ENCODE measurements at regions not wholly inside any gene's neighbourhood (a gene's known extent, or its start where the extent isn't known, plus 50 kb on each side); places are given as distances from the start of the nearest gene placed in this dataset.

DNA sequence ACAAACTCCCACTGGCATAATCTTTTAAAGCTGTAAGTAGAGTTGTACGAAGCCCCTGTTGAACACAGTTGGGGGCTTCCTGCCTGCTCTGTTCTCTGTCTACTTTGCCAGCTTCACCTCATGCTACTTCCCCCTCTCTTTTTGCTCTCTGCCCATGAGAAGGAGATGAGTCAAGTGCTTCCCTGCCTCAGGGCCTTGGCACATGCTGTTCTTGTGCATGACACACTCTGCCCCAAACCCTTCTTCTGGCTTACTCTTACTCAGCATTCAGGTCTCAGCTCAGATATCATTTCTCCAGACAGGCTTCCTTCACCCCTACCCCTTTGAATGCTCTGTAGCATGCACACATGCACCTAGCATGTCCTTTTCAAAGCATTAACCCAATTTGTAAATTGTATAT, 208.8 kb downstream of the FOXD2 start:
- intact Hi-C loops (cut with micrococcal nuclease), result loop anchor here (10.0 kb wide), 1 partner anchor 62 kb away; no protein-coding TSS in a partner anchor
- no peak overlapping the region for H2AFZ ChIP-seq (ENCODE audit: low read length)
- ATAC-seq (no peak), DNase-seq (peak; percentile 15)
- no peaks in the 10 kb centered on the region for H3K79me2 ChIP-seq (ENCODE audit: low read length)
- no peaks in the 10 kb centered on the region for H3K27me3 ChIP-seq (ENCODE audit: low read length)
- CTCF ChIA-PET, result no interaction called here
- TF ChIP-seq EZH2phosphoT487 (IDR thresholded peaks at IDR 0.05; ENCODE audit: borderline replicate concordance, low read length) (no peak), EZH2 (IDR thresholded peaks at IDR 0.05; ENCODE audit: low read length, unreplicated experiment) (no peak)
- TF ChIP-seq, protein P1, sequence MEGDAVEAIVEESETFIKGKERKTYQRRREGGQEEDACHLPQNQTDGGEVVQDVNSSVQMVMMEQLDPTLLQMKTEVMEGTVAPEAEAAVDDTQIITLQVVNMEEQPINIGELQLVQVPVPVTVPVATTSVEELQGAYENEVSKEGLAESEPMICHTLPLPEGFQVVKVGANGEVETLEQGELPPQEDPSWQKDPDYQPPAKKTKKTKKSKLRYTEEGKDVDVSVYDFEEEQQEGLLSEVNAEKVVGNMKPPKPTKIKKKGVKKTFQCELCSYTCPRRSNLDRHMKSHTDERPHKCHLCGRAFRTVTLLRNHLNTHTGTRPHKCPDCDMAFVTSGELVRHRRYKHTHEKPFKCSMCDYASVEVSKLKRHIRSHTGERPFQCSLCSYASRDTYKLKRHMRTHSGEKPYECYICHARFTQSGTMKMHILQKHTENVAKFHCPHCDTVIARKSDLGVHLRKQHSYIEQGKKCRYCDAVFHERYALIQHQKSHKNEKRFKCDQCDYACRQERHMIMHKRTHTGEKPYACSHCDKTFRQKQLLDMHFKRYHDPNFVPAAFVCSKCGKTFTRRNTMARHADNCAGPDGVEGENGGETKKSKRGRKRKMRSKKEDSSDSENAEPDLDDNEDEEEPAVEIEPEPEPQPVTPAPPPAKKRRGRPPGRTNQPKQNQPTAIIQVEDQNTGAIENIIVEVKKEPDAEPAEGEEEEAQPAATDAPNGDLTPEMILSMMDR (conservative IDR thresholded peaks at IDR 0.05; ENCODE audit: low read depth, low read length), result no peak
- no peaks in the 10 kb centered on the region for H3F3A ChIP-seq (ENCODE audit: low read length, unreplicated experiment)
- no peak overlapping the region for H3K4me2 ChIP-seq (ENCODE audit: low read length)
- BruUV-seq (replicated peaks), result no TSS peak
- no peaks in the 10 kb centered on the region for H4K20me1 ChIP-seq (ENCODE audit: low read length)
- no peaks in the 10 kb centered on the region for H3K36me3 ChIP-seq (ENCODE audit: low read depth, low read length)
- no peak overlapping the region for H3K27ac ChIP-seq (ENCODE audit: low read length)
- POLR2A ChIA-PET (ENCODE audit: unreplicated experiment), result no interaction called here
- no peaks in the 10 kb centered on the region for H3K9me3 ChIP-seq (ENCODE audit: low read length)
- no peak overlapping the region for H3K9ac ChIP-seq (ENCODE audit: low read length)
- H3K9me2 ChIP-seq (replicated peaks; ENCODE audit: low read length), result no peaks in the 10 kb centered on the region
- H3K4me1 ChIP-seq (ENCODE audit: insufficient read depth, low read length), result peaks cover 22% of the 10 kb centered on the region
- H3K4me3 ChIP-seq (ENCODE audit: low read length), result no peak overlapping the region

DNA sequence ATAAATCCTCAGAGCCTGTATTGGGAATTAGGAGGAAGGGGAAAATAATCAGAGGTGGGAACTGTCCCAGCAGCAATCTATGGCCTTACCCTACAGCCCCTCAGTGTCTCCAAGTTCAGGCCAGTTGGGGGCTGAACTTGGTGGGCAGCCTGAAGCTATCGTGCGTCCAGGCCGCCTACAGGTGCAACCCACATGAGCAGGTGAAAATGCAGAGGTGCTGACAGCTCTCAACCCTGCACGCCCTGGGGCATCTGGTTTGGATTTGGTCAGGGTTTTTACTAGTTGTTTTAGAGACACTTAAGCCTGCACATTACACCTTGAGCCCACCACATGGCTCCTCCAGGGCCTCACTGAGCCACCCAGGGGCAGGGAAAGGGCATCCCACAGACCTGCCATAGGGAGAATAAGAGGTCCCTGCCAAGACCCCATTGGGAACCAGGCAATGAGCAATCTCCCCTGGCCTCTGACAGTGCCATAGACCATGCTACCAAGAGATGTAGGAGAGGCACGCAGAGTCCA, 209.5 kb downstream of the FOXD2 start:
- Histone ChIP-seq H3K79me2 (ENCODE audit: low read length) (no peaks in the 10 kb centered on the region), H3K9me3 (ENCODE audit: low read length) (no peaks in the 10 kb centered on the region), H2AFZ (ENCODE audit: low read length) (no peak overlapping the region), H4K20me1 (ENCODE audit: low read length) (no peaks in the 10 kb centered on the region), H3K9me2 (replicated peaks; ENCODE audit: low read length) (no peaks in the 10 kb centered on the region), H3K27me3 (ENCODE audit: low read length) (no peaks in the 10 kb centered on the region), H3K4me3 (ENCODE audit: low read length) (no peak overlapping the region), H3K4me2 (ENCODE audit: low read length) (no peak overlapping the region), H3K9ac (ENCODE audit: low read length) (no peak overlapping the region), H3K4me1 (ENCODE audit: insufficient read depth, low read length) (peaks cover 22% of the 10 kb centered on the region), H3K36me3 (ENCODE audit: low read depth, low read length) (no peaks in the 10 kb centered on the region), H3F3A (ENCODE audit: low read length, unreplicated experiment) (no peaks in the 10 kb centered on the region), H3K27ac (ENCODE audit: low read length) (no peak overlapping the region)
- ChIA-PET POLR2A (ENCODE audit: unreplicated experiment) (no interaction called here), CTCF (no interaction called here)
- intact Hi-C loops (cut with micrococcal nuclease), result loop anchor here (10.0 kb wide), 1 partner anchor 63 kb away; no protein-coding TSS in a partner anchor
- ATAC-seq (no peak), DNase-seq (no peak)
- TF ChIP-seq EZH2 (IDR thresholded peaks at IDR 0.05; ENCODE audit: low read length, unreplicated experiment) (no peak), EZH2phosphoT487 (IDR thresholded peaks at IDR 0.05; ENCODE audit: borderline replicate concordance, low read length) (no peak)
- TF ChIP-seq, protein P1 (conservative IDR thresholded peaks at IDR 0.05; ENCODE audit: low read depth, low read length), result no peak
- BruUV-seq (replicated peaks), result no TSS peak

DNA sequence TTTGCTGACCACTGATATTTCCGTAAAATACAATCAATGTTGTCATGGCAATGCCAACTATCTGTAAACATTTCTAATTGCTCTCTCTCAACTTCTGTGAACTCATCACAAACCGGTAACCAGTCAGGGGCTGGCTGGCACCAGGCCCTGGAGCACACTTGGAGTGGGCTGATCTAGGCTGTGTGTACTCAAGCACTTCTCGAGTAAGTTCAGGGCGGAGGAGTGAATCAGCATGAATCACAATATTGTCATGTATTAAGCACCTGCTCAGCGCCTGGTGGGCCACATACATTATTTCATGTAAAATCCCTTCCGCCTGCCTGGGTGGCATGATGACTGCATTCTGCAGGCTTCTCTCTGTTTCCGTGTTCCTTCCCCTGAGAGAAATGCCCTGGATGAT, 212.4 kb downstream of the FOXD2 start:
- BruUV-seq (replicated peaks), result no TSS peak
- TF ChIP-seq, protein P1 (conservative IDR thresholded peaks at IDR 0.05; ENCODE audit: low read depth, low read length), result no peak
- TF ChIP-seq EZH2phosphoT487 (IDR thresholded peaks at IDR 0.05; ENCODE audit: borderline replicate concordance, low read length) (no peak), EZH2 (IDR thresholded peaks at IDR 0.05; ENCODE audit: low read length, unreplicated experiment) (no peak)
- no peaks in the 10 kb centered on the region for H3K9me2 ChIP-seq (replicated peaks; ENCODE audit: low read length)
- peak; percentile 99 for DNase-seq
- H3K4me3 ChIP-seq (ENCODE audit: low read length), result no peak overlapping the region
- H3K4me2 ChIP-seq (ENCODE audit: low read length), result peak overlapping the region; percentile 42; the same call in 1 of the 2 replicates
- no peaks in the 10 kb centered on the region for H3F3A ChIP-seq (ENCODE audit: low read length, unreplicated experiment)
- no peak overlapping the region for H2AFZ ChIP-seq (ENCODE audit: low read length)
- no peaks in the 10 kb centered on the region for H3K9me3 ChIP-seq (ENCODE audit: low read length)
- no peak overlapping the region for H3K9ac ChIP-seq (ENCODE audit: low read length)
- intact Hi-C loops (cut with micrococcal nuclease), result loop anchor here (2.0 kb wide), 1 partner anchor 35 kb away; no protein-coding TSS in a partner anchor
- peak overlapping the region; percentile 65 for H3K27ac ChIP-seq (ENCODE audit: low read length)
- no peaks in the 10 kb centered on the region for H4K20me1 ChIP-seq (ENCODE audit: low read length)
- H3K79me2 ChIP-seq (ENCODE audit: low read length), result no peaks in the 10 kb centered on the region
- H3K4me1 ChIP-seq (ENCODE audit: insufficient read depth, low read length), result peaks cover 22% of the 10 kb centered on the region
- H3K27me3 ChIP-seq (ENCODE audit: low read length), result no peaks in the 10 kb centered on the region
- CTCF ChIA-PET, result no interaction called here
- H3K36me3 ChIP-seq (ENCODE audit: low read depth, low read length), result no peaks in the 10 kb centered on the region
- ATAC-seq, result peak; percentile 98
- POLR2A ChIA-PET (ENCODE audit: unreplicated experiment), result no interaction called here
